ENCODE measurements at regions not wholly inside any gene's neighbourhood (a gene's known extent, or its start where the extent isn't known, plus 50 kb on each side); places are given as distances from the start of the nearest gene placed in this dataset.

- no peak for TF ChIP-seq CTCF (IDR thresholded peaks at IDR 0.05; ENCODE audit: extremely low read depth, missing control alignments)
- DNase-seq (ENCODE audit: low spot score): no peak
Observed at GRCh38 chr10:125370578-125370977, 210.2 kb upstream of the CTBP2 start.

DNA sequence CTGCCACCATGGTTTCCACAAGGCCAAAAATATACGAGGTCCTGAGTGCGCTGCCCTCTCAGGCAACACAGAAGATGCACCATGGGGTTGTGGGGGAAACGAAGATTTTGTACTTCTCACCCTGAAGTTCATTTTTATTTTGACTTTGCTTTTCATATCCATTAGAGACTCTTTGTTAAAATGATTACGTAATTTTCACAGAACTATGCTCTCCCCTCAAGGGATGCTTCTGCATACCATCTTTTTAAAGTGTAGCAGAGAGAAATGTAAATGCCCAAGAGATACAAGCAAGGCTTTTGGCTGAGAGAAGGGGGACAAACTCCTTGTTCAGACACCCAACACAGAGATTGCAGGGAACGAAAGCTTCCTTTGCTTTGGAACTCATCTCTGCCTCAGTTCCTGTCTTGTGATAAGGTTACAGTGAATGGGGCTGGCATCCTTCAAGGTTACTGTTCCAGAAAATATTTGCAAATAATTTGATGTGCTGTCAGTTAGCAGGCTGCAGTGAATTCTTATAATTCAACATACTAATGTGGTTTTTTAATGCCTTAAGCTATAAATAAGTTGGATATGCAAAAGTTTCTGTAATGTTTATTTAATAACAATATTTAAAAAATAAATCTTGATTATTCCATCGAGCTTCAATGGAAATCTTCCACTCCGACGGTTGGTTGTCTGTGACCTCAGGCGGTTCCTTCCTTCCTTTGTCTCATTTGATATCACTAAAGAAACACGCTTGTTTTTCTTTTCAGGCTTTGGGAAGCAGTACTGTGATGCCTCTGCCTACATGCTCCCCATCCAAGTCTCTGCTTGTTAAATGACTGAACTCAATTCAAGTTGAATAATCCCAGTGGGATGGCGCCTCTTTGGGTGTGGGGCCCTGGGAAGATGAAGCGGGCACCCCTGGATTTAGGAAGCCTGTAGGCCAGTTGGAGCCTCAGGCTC, 209.3 kb upstream of the CTBP2 start:
- DNase-seq (ENCODE audit: low spot score): no peak
- TF ChIP-seq CTCF (IDR thresholded peaks at IDR 0.05; ENCODE audit: extremely low read depth, missing control alignments): no peak

DNA sequence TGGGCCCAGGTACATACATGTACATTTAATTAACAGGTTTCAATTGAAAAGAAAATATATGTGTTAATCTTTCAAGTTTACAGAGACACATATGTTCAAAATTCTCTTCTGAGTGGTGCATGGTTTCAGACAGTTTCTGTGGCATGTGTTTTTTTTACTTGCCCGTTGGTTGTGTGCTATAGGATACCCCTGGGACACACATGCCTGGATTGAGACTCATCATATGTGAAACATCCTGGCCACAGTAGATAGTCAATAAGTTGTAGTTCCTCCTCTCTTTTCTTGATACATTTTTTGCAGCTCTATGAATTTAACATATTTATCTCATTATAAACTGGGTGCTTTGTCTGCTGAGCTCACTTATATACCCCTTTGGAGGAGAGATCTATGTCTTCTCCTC, 207.8 kb upstream of the CTBP2 start:
- no peak for DNase-seq (ENCODE audit: low spot score)
- no peak for TF ChIP-seq CTCF (IDR thresholded peaks at IDR 0.05; ENCODE audit: extremely low read depth, missing control alignments)

DNA sequence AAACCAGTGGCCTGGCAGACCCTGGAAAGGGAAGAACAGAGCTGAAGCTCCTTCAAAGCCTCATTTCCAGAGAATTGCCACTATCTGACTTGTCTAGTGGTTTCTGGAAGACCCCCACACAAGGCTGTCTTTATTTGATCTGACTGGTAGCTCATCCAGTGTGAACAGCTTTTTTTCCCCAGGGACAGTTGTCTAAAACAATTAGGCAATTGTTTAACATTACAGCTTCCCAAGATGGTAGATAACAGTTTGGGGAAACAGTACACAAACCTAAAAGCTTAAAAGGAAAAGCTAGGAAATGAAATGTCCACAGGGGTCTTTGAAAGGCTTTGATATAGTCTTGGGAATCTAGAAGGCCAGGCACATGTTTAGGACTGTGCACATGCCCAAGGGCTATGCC, 203.4 kb upstream of the CTBP2 start:
- no peak for TF ChIP-seq CTCF (IDR thresholded peaks at IDR 0.05; ENCODE audit: extremely low read depth, missing control alignments)
- DNase-seq (ENCODE audit: low spot score): no peak

- no peak for TF ChIP-seq CTCF (IDR thresholded peaks at IDR 0.05; ENCODE audit: extremely low read depth, missing control alignments)
- no peak for DNase-seq (ENCODE audit: low spot score)
Observed at GRCh38 chr10:125362950-125363349, 202.6 kb upstream of the CTBP2 start.

DNA sequence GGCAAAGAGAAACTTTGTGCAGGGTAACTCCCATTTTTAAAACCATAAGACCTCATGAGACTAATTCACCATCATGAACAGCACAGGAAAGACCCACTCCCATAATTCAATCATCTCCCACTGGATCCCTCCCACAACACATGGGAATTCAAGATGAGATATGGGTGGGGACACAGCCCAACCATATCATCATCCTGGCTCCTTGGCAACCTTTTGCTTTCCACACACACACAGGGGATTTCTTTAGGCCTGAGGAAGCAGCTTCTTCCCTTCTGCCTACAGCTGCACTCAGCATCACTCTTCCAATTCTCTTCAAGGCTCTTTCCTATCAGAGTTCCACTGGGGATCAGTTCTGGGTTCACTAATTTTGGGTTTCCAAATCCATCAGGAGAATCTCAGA, 199.0 kb upstream of the CTBP2 start:
- no peak for TF ChIP-seq CTCF (IDR thresholded peaks at IDR 0.05; ENCODE audit: extremely low read depth, missing control alignments)
- DNase-seq (ENCODE audit: low spot score): no peak

- DNase-seq (ENCODE audit: low spot score): no peak
- TF ChIP-seq CTCF (IDR thresholded peaks at IDR 0.05; ENCODE audit: extremely low read depth, missing control alignments): no peak
Observed at GRCh38 chr10:125355657-125356056, 195.3 kb upstream of the CTBP2 start.

Measured in GM20000 (cell line).